Esophagus squamous epithelium (tissue), 4 donors: ENCODE measurements at regions not wholly inside any gene's neighbourhood (a gene's known extent, or its start where the extent isn't known, plus 50 kb on each side); places are given as distances from the start of the nearest gene placed in this dataset.
"Not testable (repeated sequence)": the region's sequence is repeated elsewhere in the genome, so short reads cannot be mapped to it uniquely, and the experiment has no call there.

Experiments used
- POLR2A ChIP-seq, 4 donors: fragments of 450-650 bp; IDR thresholded peaks; one replicate each; pipeline ENCODE4 v1.6.1; 2017; ENCODE audit warnings: antibody characterized with exemption in 4 of 4, mild to moderate bottlenecking in 4 of 4, moderate library complexity in 3 of 4
- TF ChIP-seq, protein P1 (sequence below), 6 experiments: fragments of 450-650 bp in 4 of 6; fragments of 200-600 bp in 2 of 6; sonication (generic) in 2 of 6; IDR thresholded peaks; one replicate each; pipeline ENCODE4 v1.5.1; 2016 to 2019; ENCODE audit warnings: antibody characterized with exemption in 6 of 6, mild to moderate bottlenecking in 4 of 6, moderate library complexity in 4 of 6

DNA sequence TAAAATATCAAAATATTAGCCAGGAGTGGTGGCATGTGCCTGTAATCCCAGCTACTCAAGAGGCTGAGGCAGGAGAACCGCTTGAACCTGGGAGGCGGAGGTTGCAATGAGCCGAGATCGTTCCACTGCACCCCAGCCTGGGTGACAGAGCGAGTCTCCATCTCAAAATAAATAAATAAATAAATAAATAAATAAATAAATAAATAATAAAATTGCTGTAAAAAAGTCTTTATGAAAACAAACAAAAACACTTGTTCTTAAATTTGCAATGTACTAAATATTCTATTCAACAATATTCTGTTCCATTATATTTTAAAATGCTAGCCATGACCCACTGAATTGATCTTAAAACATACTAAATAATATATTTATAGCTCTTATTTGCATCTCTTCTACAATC is 632.3 kb upstream of the RGS18 start:
- TF ChIP-seq, protein P1, sequence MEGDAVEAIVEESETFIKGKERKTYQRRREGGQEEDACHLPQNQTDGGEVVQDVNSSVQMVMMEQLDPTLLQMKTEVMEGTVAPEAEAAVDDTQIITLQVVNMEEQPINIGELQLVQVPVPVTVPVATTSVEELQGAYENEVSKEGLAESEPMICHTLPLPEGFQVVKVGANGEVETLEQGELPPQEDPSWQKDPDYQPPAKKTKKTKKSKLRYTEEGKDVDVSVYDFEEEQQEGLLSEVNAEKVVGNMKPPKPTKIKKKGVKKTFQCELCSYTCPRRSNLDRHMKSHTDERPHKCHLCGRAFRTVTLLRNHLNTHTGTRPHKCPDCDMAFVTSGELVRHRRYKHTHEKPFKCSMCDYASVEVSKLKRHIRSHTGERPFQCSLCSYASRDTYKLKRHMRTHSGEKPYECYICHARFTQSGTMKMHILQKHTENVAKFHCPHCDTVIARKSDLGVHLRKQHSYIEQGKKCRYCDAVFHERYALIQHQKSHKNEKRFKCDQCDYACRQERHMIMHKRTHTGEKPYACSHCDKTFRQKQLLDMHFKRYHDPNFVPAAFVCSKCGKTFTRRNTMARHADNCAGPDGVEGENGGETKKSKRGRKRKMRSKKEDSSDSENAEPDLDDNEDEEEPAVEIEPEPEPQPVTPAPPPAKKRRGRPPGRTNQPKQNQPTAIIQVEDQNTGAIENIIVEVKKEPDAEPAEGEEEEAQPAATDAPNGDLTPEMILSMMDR (IDR thresholded peaks at IDR 0.05): not testable (repeated sequence)
- TF ChIP-seq POLR2A (IDR thresholded peaks at IDR 0.05): not testable (repeated sequence)
